Jurkat, Clone E6-1 (cell line): ENCODE measurements at regions not wholly inside any gene's neighbourhood (a gene's known extent, or its start where the extent isn't known, plus 50 kb on each side); places are given as distances from the start of the nearest gene placed in this dataset.

Experiments
- DNase-seq: peaks from one replicate; pipeline ENCODE4 v3.0.0-alpha.2; 2011; ENCODE audit warnings: low read depth, low spot score
- H3K4me3 ChIP-seq: 2 replicates; pipeline ENCODE4 v1.5.1; 2011; ENCODE audit warnings: mild to moderate bottlenecking, low read length, control low read depth, moderate library complexity

GRCh38 chr13:74528734-74529513, 394.7 kb upstream of the KLF12 start:
- H3K4me3 ChIP-seq: no peak overlapping the region
- DNase-seq: no peak

- DNase-seq: no peak
- H3K4me3 ChIP-seq: no peak overlapping the region
These were observed 388.9 kb upstream of the KLF12 start for GRCh38 chr13:74523057-74523456.

GRCh38 chr13:74511523-74511922, 377.3 kb upstream of the KLF12 start:
- no peak for DNase-seq
- H3K4me3 ChIP-seq: no peak overlapping the region

- no peak overlapping the region for H3K4me3 ChIP-seq
- DNase-seq: no peak
These were observed 353.0 kb upstream of the KLF12 start for GRCh38 chr13:74487091-74487722.

- no peak for DNase-seq
- H3K4me3 ChIP-seq: no peak overlapping the region
These were observed 351.6 kb upstream of the KLF12 start for GRCh38 chr13:74485757-74486156.

- H3K4me3 ChIP-seq: no peak overlapping the region
- DNase-seq: no peak
These were observed 344.9 kb upstream of the KLF12 start for GRCh38 chr13:74479124-74479523.

GRCh38 chr13:74476788-74477187, 342.6 kb upstream of the KLF12 start:
- no peak overlapping the region for H3K4me3 ChIP-seq
- no peak for DNase-seq

GRCh38 chr13:74476365-74476764, 342.2 kb upstream of the KLF12 start:
- DNase-seq: no peak

GRCh38 chr13:74466864-74467263, 332.7 kb upstream of the KLF12 start:
- H3K4me3 ChIP-seq: no peak overlapping the region
- DNase-seq: no peak

More at GRCh38 chr13:74476365-74476764, 342.2 kb upstream of the KLF12 start:
- H3K4me3 ChIP-seq: no peak overlapping the region

- no peak overlapping the region for H3K4me3 ChIP-seq
- DNase-seq: no peak
These were observed 331.8 kb upstream of the KLF12 start for GRCh38 chr13:74466020-74466419.

- no peak overlapping the region for H3K4me3 ChIP-seq
These were observed 331.1 kb upstream of the KLF12 start for GRCh38 chr13:74465271-74465670.

GRCh38 chr13:74464670-74465069, 330.5 kb upstream of the KLF12 start:
- no peak for DNase-seq
- no peak overlapping the region for H3K4me3 ChIP-seq

More at GRCh38 chr13:74465271-74465670, 331.1 kb upstream of the KLF12 start:
- no peak for DNase-seq

- DNase-seq: no peak
- no peak overlapping the region for H3K4me3 ChIP-seq
These were observed 326.8 kb upstream of the KLF12 start for GRCh38 chr13:74461011-74461410.

GRCh38 chr13:74452881-74453280, 318.7 kb upstream of the KLF12 start:
- no peak overlapping the region for H3K4me3 ChIP-seq
- no peak for DNase-seq

- DNase-seq: no peak
- no peak overlapping the region for H3K4me3 ChIP-seq
These were observed 318.0 kb upstream of the KLF12 start for GRCh38 chr13:74452176-74452575.

GRCh38 chr13:74450964-74451363, 316.8 kb upstream of the KLF12 start:
- no peak for DNase-seq
- H3K4me3 ChIP-seq: no peak overlapping the region

- no peak overlapping the region for H3K4me3 ChIP-seq
- DNase-seq: no peak
These were observed 316.3 kb upstream of the KLF12 start for GRCh38 chr13:74450525-74450845.

GRCh38 chr13:74449811-74450524, 315.8 kb upstream of the KLF12 start:
- H3K4me3 ChIP-seq: no peak overlapping the region
- DNase-seq: no peak

- no peak overlapping the region for H3K4me3 ChIP-seq
- no peak for DNase-seq
These were observed 310.8 kb upstream of the KLF12 start for GRCh38 chr13:74444864-74445479.

GRCh38 chr13:74444161-74444571, 310.0 kb upstream of the KLF12 start:
- no peak overlapping the region for H3K4me3 ChIP-seq
- DNase-seq: no peak
